ENCODE measurements at regions not wholly inside any gene's neighbourhood (a gene's known extent, or its start where the extent isn't known, plus 50 kb on each side); places are given as distances from the start of the nearest gene placed in this dataset.

DNA sequence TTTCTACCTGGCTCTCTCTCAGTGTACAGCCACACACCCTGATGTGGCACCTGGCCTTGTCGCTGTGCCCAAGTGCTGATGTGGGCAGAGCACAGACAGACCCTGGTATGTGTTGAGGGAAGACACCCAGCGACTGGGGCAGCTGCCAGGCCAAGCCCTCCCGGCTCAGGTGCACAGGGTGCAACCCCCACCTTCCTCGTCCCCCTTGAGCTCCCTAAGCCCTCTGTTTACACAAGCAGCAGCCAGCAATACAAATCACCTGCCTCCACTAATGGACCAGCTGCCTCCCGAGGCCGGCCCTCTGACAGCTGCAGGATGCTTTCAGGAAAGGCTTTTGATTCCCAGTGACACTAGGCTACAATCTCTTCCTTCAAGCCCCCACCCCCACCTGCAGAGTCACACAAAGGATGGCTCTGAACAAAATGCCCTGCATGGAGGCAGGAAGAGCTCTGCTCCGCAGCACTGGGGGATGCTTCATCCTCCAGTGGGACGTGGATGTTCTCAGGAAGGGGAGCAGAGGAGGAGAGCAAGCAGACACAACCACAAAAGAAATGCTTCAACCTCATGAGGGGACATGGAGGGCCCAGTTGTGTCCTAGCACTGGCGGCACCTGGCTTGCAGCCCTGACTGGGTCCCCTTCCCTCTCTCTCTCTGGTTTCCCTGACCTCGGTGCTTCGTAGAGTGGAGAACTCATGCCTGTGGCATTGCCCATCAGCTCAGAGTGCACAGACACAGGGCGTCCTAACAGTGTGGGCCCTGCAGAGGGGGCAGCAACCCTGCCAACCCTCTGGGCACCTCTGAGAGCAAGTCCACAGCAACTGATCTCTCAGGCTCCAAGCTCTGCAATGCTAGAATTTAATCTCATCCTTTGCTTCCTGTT is 140.8 kb downstream of the BARX1 start:
- DNase-seq = no peak

DNA sequence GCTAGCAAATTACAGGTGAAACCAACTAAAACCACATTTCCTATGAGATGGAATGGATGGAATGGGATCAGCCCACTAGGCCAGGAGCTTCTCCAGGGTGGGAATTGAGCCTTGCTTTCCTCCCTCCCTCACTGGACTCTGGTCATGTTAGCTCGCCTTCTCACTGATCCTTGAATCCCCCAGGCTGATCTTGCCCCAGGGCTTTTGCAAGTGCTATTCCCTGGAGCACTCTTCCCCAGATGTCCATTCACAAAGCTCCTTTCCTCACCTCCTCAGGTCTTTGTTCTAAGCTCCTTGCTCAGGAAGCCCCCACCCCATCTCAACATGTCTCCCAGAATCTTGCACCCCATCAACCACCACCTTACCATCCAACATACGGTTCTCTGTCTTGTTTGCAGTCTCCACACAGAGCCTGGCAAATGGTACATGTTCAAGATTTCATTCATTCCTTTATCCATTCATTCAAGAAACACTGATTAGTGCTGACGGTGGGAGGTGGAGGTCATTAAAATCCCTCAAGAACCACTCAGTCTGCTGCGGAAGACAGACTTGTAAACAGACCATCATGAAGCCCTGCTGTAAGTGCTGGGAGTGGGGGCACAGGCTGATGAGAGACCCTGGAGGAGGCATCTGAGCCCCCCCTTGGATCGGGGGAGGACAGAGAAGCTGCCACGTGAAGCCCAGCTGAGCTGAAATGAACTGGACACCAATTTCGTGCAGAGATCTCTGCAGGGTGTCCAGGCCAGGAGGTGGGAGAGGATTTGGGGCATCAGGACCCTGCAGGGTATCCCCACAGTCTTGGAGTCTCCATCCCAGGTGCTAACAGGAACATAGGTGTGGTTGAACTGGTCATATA is 141.7 kb downstream of the BARX1 start:
- DNase-seq = no peak
- no peaks in the 10 kb centered on the region for H3K27me3 ChIP-seq
- H3K9me3 ChIP-seq = no peaks in the 10 kb centered on the region
- H3K4me3 ChIP-seq (ENCODE audit: low read depth, low read length) = no peak overlapping the region
- no peaks in the 10 kb centered on the region for H3K4me1 ChIP-seq
- TF ChIP-seq CTCF (IDR thresholded peaks at IDR 0.05; ENCODE audit: low read depth, low read length) = no peak
- no peaks in the 10 kb centered on the region for H3K36me3 ChIP-seq

More for the DNA sequence above, 140.8 kb downstream of the BARX1 start:
- Histone ChIP-seq H3K27me3 (no peaks in the 10 kb centered on the region), H3K9me3 (no peaks in the 10 kb centered on the region), H3K4me1 (no peaks in the 10 kb centered on the region), H3K4me3 (ENCODE audit: low read depth, low read length) (no peak overlapping the region), H3K36me3 (no peaks in the 10 kb centered on the region)
- TF ChIP-seq CTCF (IDR thresholded peaks at IDR 0.05; ENCODE audit: low read depth, low read length) = no peak

GRCh38 chr9:93812410-93812668 is 142.8 kb downstream of the BARX1 start:
- no peak for DNase-seq
- no peak for TF ChIP-seq CTCF (IDR thresholded peaks at IDR 0.05; ENCODE audit: low read depth, low read length)

DNA sequence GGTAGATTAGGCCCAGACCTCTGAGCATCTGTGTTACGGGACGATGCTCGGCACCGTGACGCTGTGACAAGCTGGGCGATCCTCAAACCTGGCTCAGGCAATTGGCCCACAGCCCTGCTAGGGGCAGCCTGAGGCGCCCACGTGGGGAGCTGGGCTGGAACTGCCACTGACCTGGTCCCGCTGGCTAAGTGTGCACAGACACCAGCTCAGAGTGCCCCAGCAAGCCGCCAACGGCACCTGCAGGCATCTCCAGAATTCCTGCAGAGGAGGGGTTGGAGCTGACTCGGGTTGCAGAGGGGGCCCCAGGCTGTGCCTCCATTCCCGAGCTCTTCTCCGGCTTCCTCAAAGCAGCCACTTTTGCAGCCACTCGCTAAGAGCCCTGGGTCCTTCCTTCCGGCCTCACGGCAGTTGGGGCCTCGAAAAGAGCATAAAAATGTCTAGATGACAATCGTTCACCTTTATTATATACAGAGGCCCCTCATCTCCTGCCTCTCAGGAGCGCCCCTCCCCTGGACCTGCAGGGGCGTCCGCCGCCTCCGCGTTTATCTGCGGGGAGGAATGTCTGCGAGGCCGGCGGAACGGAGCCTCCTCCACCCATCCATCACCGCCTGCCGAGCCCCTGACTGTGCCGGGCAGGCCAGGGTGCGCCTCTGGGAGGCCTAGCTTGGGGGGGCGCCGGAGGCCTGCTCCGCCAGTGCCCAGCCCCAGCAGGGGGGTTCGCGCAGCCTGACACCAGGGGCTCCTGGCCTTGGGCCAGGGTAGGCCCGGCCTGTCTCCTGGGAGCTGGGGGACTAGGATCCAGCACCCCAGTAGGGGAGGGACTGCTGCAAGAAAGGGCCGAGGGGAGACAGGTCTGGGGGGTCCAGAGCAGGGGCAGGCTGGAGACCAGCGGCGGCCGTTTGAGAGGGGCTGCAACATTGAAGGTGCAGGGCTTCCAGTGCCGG is 144.9 kb downstream of the BARX1 start:
- Histone ChIP-seq H3K36me3 (no peaks in the 10 kb centered on the region), H3K4me1 (no peaks in the 10 kb centered on the region), H3K27me3 (0 out of 2 replicates have a peak, but pooled peaks cover 3% of the 10 kb centered on the region), H3K4me3 (ENCODE audit: low read depth, low read length) (no peak overlapping the region), H3K9me3 (no peaks in the 10 kb centered on the region)
- no peak for TF ChIP-seq CTCF (IDR thresholded peaks at IDR 0.05; ENCODE audit: low read depth, low read length)
- no peak for DNase-seq

More at GRCh38 chr9:93812410-93812668, 142.8 kb downstream of the BARX1 start:
- Histone ChIP-seq H3K4me3 (ENCODE audit: low read depth, low read length) (no peak overlapping the region), H3K27me3 (0 out of 2 replicates have a peak, but pooled peaks cover 3% of the 10 kb centered on the region), H3K4me1 (no peaks in the 10 kb centered on the region), H3K9me3 (no peaks in the 10 kb centered on the region), H3K36me3 (no peaks in the 10 kb centered on the region)

GRCh38 chr9:93809204-93809940 is 145.8 kb downstream of the BARX1 start:
- Histone ChIP-seq H3K27me3 (0 out of 2 replicates have a peak, but pooled peaks cover 3% of the 10 kb centered on the region), H3K4me1 (no peaks in the 10 kb centered on the region), H3K4me3 (ENCODE audit: low read depth, low read length) (no peak overlapping the region), H3K36me3 (no peaks in the 10 kb centered on the region), H3K9me3 (no peaks in the 10 kb centered on the region)
- no peak for DNase-seq
- TF ChIP-seq CTCF (IDR thresholded peaks at IDR 0.05; ENCODE audit: low read depth, low read length) = no peak

All from BE2C (cell line).